Activated naive CD4-positive, alpha-beta T cell treated with anti-CD3 and anti-CD28 coated beads for 36 hours (primary cell): ENCODE measurements at regions not wholly inside any gene's neighbourhood (a gene's known extent, or its start where the extent isn't known, plus 50 kb on each side); places are given as distances from the start of the nearest gene placed in this dataset.

Experiments used
- CTCF ChIA-PET: fragments of 350-600 bp; sonication (Branson Sonifier 250); formaldehyde crosslinking; loops from one replicate; lab custom pipeline; 2021; ENCODE audit warnings: antibody characterized with exemption; lab: Charles Lee
- DNase-seq: peaks from one replicate; pipeline ENCODE4 v3.0.0-alpha.2; 2020
- H3K27ac Mint-ChIP-seq: one replicate; pipeline ENCODE4 v1.8.0; 2021; ENCODE audit warnings: mild to moderate bottlenecking, mixed read lengths
- H3K27me3 Mint-ChIP-seq: one replicate; pipeline ENCODE4 v1.8.0; 2021; ENCODE audit warnings: low read depth, mixed read lengths
- H3K36me3 Mint-ChIP-seq: one replicate; pipeline ENCODE4 v1.8.0; 2021; ENCODE audit warnings: low read depth, mixed read lengths
- H3K4me1 Mint-ChIP-seq: one replicate; pipeline ENCODE4 v1.8.0; 2021; ENCODE audit warnings: low read depth, mixed read lengths
- H3K4me3 Mint-ChIP-seq: one replicate; pipeline ENCODE4 v1.8.0; 2021; ENCODE audit warnings: mild to moderate bottlenecking, moderate library complexity, mixed read lengths
- H3K9me3 Mint-ChIP-seq: one replicate; pipeline ENCODE4 v1.8.0; 2021; ENCODE audit warnings: mixed read lengths
- intact Hi-C: fragments of 100-400 bp; cut with micrococcal nuclease; formaldehyde crosslinking; loops from one replicate; pipeline ENCODE4 v1.15.1; 2023

DNA sequence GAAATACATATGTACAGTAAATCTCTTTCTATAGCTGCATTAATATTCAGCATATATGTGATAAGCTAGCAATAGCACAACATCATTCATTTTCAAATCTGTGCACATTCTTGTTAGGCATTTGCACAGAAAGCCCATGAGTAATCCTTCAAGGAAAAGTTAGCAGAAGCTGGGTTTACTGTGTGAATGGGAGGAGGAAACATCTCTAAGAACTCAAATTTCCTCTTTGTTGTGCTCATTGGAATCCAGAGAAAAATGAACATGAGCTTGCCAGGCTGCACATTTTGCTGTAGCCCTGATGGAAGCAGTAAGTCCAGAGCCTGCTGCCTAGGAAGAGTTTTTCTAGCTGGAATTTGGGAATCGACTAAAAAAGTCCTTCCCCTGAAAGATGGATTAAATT is 214.2 kb upstream of the FOXD3 start:
- CTCF ChIA-PET, result no interaction called here
- Mint-ChIP-seq H3K27me3 (peaks cover 13% of the 10 kb centered on the region), H3K27ac (no peak overlapping the region), H3K4me3 (no peak overlapping the region), H3K9me3 (no peaks in the 10 kb centered on the region), H3K36me3 (no peaks in the 10 kb centered on the region), H3K4me1 (no peaks in the 10 kb centered on the region)
- intact Hi-C loops, result no loop called here
- no peak for DNase-seq

DNA sequence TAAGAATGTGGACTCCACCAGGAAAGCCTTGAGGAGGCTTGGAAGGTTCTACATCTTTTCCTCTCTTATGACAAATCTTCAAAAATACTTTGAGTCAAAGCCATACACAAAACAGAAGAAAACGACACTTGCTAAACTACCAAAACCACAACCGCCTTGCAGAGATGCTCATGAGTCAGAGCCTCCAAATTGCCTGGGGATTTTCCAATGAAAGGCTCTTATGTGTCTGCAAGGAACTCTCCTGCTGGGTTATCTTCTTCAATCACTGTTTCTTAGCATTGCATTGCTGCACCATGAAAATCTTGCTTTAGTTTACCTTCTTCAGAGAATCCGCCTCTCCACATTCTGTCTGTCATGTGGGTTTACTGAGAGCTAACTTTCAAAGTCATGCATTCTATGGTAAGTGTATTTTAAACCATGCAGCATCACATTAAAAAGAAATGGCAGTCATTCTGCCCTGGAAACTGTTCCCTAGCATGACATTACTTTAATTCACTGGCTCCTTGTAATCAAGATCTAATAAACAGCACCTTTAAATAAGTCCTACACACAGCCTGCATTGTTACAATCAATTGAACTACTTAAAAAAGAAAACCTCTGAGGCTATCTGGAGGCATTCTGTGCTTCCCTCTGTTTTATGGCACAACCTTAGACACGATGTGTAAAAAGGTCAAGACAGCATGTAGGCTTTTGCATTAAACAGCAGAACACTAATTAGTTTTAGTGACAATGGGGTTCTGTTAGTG is 210.0 kb upstream of the FOXD3 start:
- H3K27me3 Mint-ChIP-seq, result peaks cover 7% of the 10 kb centered on the region
- peak; percentile 6 for DNase-seq
- H3K4me3 Mint-ChIP-seq, result no peak overlapping the region
- no peaks in the 10 kb centered on the region for H3K36me3 Mint-ChIP-seq
- H3K4me1 Mint-ChIP-seq, result no peaks in the 10 kb centered on the region
- CTCF ChIA-PET, result no interaction called here
- intact Hi-C loops, result no loop called here
- H3K27ac Mint-ChIP-seq, result no peak overlapping the region
- no peaks in the 10 kb centered on the region for H3K9me3 Mint-ChIP-seq

GRCh38 chr1:63115527-63115926 is 206.8 kb upstream of the FOXD3 start:
- Mint-ChIP-seq H3K27ac (no peak overlapping the region), H3K9me3 (no peaks in the 10 kb centered on the region), H3K27me3 (peaks cover 4% of the 10 kb centered on the region), H3K4me3 (no peak overlapping the region), H3K4me1 (no peaks in the 10 kb centered on the region), H3K36me3 (no peaks in the 10 kb centered on the region)
- CTCF ChIA-PET, result no interaction called here
- intact Hi-C loops, result no loop called here
- no peak for DNase-seq

GRCh38 chr1:63116016-63116415 is 206.4 kb upstream of the FOXD3 start:
- Mint-ChIP-seq H3K4me3 (no peak overlapping the region), H3K9me3 (no peaks in the 10 kb centered on the region), H3K27me3 (peaks cover 3% of the 10 kb centered on the region), H3K27ac (no peak overlapping the region), H3K4me1 (no peaks in the 10 kb centered on the region), H3K36me3 (no peaks in the 10 kb centered on the region)
- intact Hi-C loops, result no loop called here
- CTCF ChIA-PET, result interaction anchor here (0.7 kb wide), 1 partner anchor 1131 kb away, joined by 3 read pairs; no protein-coding TSS in a partner anchor
- DNase-seq, result no peak

- peaks cover 12% of the 10 kb centered on the region for H3K27me3 Mint-ChIP-seq
- no peak overlapping the region for H3K4me3 Mint-ChIP-seq
- H3K27ac Mint-ChIP-seq, result no peak overlapping the region
- H3K9me3 Mint-ChIP-seq, result no peaks in the 10 kb centered on the region
- DNase-seq, result no peak
- CTCF ChIA-PET, result no interaction called here
- H3K4me1 Mint-ChIP-seq, result no peaks in the 10 kb centered on the region
- H3K36me3 Mint-ChIP-seq, result no peaks in the 10 kb centered on the region
- intact Hi-C loops, result no loop called here
Measured at GRCh38 chr1:63119575-63120155, 202.7 kb upstream of the FOXD3 start.

GRCh38 chr1:63122079-63122478 is 200.3 kb upstream of the FOXD3 start:
- CTCF ChIA-PET, result no interaction called here
- no peaks in the 10 kb centered on the region for H3K36me3 Mint-ChIP-seq
- no peak overlapping the region for H3K27ac Mint-ChIP-seq
- intact Hi-C loops, result no loop called here
- H3K4me3 Mint-ChIP-seq, result no peak overlapping the region
- DNase-seq, result no peak
- H3K9me3 Mint-ChIP-seq, result no peaks in the 10 kb centered on the region
- H3K4me1 Mint-ChIP-seq, result no peaks in the 10 kb centered on the region
- peaks cover 14% of the 10 kb centered on the region for H3K27me3 Mint-ChIP-seq

DNA sequence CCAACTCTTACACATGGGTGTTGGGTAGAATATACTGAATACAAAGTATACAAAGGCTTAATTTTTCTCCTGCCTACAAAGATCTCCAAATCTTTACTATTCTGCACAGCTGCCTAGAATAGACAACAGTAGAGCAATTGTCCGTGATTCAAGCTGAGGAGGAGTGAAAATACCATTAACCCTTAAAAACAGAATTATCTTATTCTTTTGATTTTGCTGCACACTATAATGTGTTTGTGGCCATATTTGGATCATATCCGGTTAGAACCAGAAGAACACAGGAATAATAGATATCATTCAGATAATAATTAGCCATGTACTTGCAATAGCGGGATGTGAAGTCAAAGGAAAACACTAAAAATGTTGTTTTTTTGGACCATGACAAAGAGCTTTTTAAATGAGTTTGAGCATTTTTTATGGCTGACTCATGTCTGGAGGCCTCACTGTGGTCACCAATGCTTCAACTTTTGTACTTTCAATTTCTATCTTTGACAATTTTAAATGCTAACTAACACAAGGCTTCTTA is 197.6 kb upstream of the FOXD3 start:
- Mint-ChIP-seq H3K27me3 (peaks cover 12% of the 10 kb centered on the region), H3K36me3 (no peaks in the 10 kb centered on the region), H3K4me3 (no peak overlapping the region), H3K4me1 (no peaks in the 10 kb centered on the region), H3K27ac (no peak overlapping the region), H3K9me3 (no peaks in the 10 kb centered on the region)
- CTCF ChIA-PET, result no interaction called here
- intact Hi-C loops, result no loop called here
- DNase-seq, result no peak

GRCh38 chr1:63126104-63126503 is 196.3 kb upstream of the FOXD3 start:
- H3K4me1 Mint-ChIP-seq, result no peaks in the 10 kb centered on the region
- no peak for DNase-seq
- intact Hi-C loops, result no loop called here
- H3K27ac Mint-ChIP-seq, result no peak overlapping the region
- H3K36me3 Mint-ChIP-seq, result no peaks in the 10 kb centered on the region
- peaks cover 21% of the 10 kb centered on the region for H3K27me3 Mint-ChIP-seq
- H3K9me3 Mint-ChIP-seq, result no peaks in the 10 kb centered on the region
- CTCF ChIA-PET, result interaction anchor here (0.8 kb wide), 1 partner anchor 22 kb away, joined by 4 read pairs; no protein-coding TSS in a partner anchor
- no peak overlapping the region for H3K4me3 Mint-ChIP-seq

GRCh38 chr1:63127376-63127775 is 195.0 kb upstream of the FOXD3 start:
- CTCF ChIA-PET, result no interaction called here
- Mint-ChIP-seq H3K4me3 (no peak overlapping the region), H3K27ac (no peak overlapping the region), H3K4me1 (no peaks in the 10 kb centered on the region), H3K27me3 (peaks cover 18% of the 10 kb centered on the region), H3K9me3 (no peaks in the 10 kb centered on the region), H3K36me3 (no peaks in the 10 kb centered on the region)
- intact Hi-C loops, result no loop called here
- no peak for DNase-seq

DNA sequence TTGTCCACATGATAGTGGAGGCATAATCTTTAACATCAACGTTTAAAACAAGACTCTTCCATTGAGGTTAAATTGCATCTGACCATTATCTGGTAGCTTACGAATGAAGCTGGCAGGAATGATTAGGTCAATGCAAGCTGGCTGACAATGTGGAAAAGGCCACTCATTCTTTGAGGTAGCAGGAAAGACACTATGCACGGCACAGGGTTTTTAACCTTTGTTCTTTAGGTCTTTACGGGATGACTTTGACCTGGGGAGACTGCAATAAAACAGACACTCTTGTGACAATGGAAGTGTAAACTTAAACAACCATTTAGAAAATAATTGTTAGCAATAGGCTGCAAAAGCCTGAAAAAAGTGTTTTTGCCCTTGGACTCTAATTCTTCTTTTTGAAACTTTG is 193.8 kb upstream of the FOXD3 start:
- Mint-ChIP-seq H3K4me1 (no peaks in the 10 kb centered on the region), H3K36me3 (no peaks in the 10 kb centered on the region)
- CTCF ChIA-PET, result no interaction called here

DNA sequence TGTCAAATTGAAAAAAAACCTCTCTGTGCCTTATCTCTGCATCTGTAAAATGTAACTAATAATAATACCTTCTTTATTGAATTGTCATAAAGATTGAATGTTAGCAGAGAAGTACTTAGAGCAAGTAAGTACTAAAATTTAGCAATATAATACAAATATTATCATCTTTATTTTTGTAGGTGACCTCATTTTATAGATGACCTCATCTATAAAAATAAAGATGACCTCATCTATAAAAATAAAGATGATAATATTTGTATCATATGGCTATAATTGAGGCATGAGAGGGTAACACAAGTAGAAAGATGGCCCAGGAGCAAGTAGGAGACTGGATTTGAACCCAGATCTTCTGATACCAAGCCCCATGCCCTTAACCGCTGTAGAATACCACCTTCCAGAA is 193.2 kb upstream of the FOXD3 start:
- no peak for DNase-seq
- intact Hi-C loops, result no loop called here
- Mint-ChIP-seq H3K4me1 (no peaks in the 10 kb centered on the region), H3K27ac (no peak overlapping the region), H3K9me3 (no peaks in the 10 kb centered on the region), H3K27me3 (peaks cover 14% of the 10 kb centered on the region), H3K36me3 (no peaks in the 10 kb centered on the region), H3K4me3 (no peak overlapping the region)
- CTCF ChIA-PET, result no interaction called here

More for the DNA sequence above, 193.8 kb upstream of the FOXD3 start:
- no peak for DNase-seq
- H3K27me3 Mint-ChIP-seq, result peaks cover 15% of the 10 kb centered on the region
- no peaks in the 10 kb centered on the region for H3K9me3 Mint-ChIP-seq
- intact Hi-C loops, result no loop called here
- no peak overlapping the region for H3K27ac Mint-ChIP-seq
- H3K4me3 Mint-ChIP-seq, result no peak overlapping the region

DNA sequence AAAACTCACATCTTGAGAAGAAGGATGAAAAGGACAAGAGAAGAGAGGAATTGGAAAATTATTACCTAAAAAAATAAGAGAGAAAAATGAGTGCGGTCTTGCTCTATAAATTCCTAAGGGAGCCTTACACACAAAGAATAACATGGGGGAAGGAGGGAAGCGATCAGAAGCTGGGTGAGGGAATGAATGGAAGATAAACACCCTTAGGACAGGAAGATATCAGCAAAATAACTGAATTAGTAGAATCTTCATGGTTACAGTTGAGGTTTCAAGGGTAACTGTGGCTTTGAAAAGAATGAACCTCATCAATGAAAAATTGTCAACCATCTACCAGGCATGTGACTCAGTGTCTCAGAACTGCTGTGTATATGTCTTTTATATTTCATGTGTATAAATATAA is 192.5 kb upstream of the FOXD3 start:
- DNase-seq, result no peak

More for the DNA sequence above, 192.5 kb upstream of the FOXD3 start:
- CTCF ChIA-PET, result no interaction called here
- Mint-ChIP-seq H3K27me3 (peaks cover 14% of the 10 kb centered on the region), H3K4me1 (no peaks in the 10 kb centered on the region), H3K27ac (no peak overlapping the region), H3K9me3 (no peaks in the 10 kb centered on the region), H3K36me3 (no peaks in the 10 kb centered on the region), H3K4me3 (no peak overlapping the region)
- intact Hi-C loops, result no loop called here
